Hypothalamus (tissue), 51 donors: ENCODE measurements at regions not wholly inside any gene's neighbourhood (a gene's known extent, or its start where the extent isn't known, plus 50 kb on each side); places are given as distances from the start of the nearest gene placed in this dataset.
"Not testable (repeated sequence)": the region's sequence is repeated elsewhere in the genome, so short reads cannot be mapped to it uniquely, and the experiment has no call there.

Source experiments
- DNase-seq, 51 donors: peaks; one replicate each; lab custom pipeline; 2025; lab: John Stamatoyannopoulos, UW

GRCh38 chr22:46039535-46039934 is 62.6 kb upstream of the WNT7B start:
- no peak for DNase-seq

GRCh38 chr22:46040471-46041465 is 63.8 kb upstream of the WNT7B start:
- DNase-seq = no peak

GRCh38 chr22:46041642-46042041 is 64.7 kb upstream of the WNT7B start:
- no peak for DNase-seq

- no peak for DNase-seq
Measured at GRCh38 chr22:46042786-46043185, 65.8 kb upstream of the WNT7B start.

- no peak for DNase-seq
Measured at GRCh38 chr22:46043339-46043738, 66.4 kb upstream of the WNT7B start.

GRCh38 chr22:46043816-46044620 is 67.1 kb upstream of the WNT7B start:
- peak in 3 of 51 donors; percentile 44 to 66 (median 53) for DNase-seq

GRCh38 chr22:46044621-46045458 is 67.9 kb upstream of the WNT7B start:
- peak in 2 of 51 donors; percentile 50 to 66 for DNase-seq

GRCh38 chr22:46045459-46046298 is 68.7 kb upstream of the WNT7B start:
- DNase-seq = peak in 20 of 51 donors; percentile 47 to 84 (median 64)

GRCh38 chr22:46046299-46046685 is 69.3 kb upstream of the WNT7B start:
- DNase-seq = no peak

GRCh38 chr22:46047226-46047625 is 70.3 kb upstream of the WNT7B start:
- no peak for DNase-seq

- DNase-seq = peak in 4 of 51 donors; percentile 33 to 62 (median 44)
Measured at GRCh38 chr22:46047841-46048595, 71.1 kb upstream of the WNT7B start.

GRCh38 chr22:46048661-46049060 is 71.7 kb upstream of the WNT7B start:
- DNase-seq = not testable (repeated sequence)

- DNase-seq = no peak
Measured at GRCh38 chr22:46049726-46050450, 72.9 kb upstream of the WNT7B start.

GRCh38 chr22:46050451-46050845 is 73.5 kb upstream of the WNT7B start:
- DNase-seq = no peak

GRCh38 chr22:46050916-46051614 is 74.1 kb upstream of the WNT7B start:
- no peak for DNase-seq

GRCh38 chr22:46051646-46052045 is 74.7 kb upstream of the WNT7B start:
- no peak for DNase-seq

- DNase-seq = no peak
Measured at GRCh38 chr22:46052331-46052771, 75.4 kb upstream of the WNT7B start.
